HG03135 (cell line): ENCODE measurements at regions not wholly inside any gene's neighbourhood (a gene's known extent, or its start where the extent isn't known, plus 50 kb on each side); places are given as distances from the start of the nearest gene placed in this dataset.

Source experiments
- ATAC-seq: cut with Tn5 transposase; IDR thresholded peaks from one replicate; pipeline ENCODE4 v1.9.1; 2021; ENCODE audit warnings: mild to moderate bottlenecking, moderate library complexity; ENCODE audit not compliant: unreplicated experiment

DNA sequence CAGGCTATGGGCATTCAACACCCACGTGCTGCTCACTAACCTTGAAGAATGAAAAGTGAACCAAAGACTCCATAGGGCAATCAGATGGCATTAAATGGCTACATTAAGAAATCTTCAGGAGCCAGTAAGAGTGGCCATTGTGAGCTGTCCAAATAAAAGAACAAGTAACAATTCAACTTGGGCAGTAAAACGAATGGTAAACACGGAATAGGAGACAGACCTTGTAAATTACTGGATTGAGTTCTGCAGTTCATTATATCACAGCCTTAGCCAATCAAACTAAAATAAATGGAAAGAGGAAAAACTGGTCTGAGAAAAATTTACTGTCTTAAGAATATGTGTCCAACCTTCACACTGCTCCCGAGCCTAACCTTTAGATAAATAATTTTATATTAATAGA is 306.5 kb upstream of the ZNF521 start:
- no peak for ATAC-seq

DNA sequence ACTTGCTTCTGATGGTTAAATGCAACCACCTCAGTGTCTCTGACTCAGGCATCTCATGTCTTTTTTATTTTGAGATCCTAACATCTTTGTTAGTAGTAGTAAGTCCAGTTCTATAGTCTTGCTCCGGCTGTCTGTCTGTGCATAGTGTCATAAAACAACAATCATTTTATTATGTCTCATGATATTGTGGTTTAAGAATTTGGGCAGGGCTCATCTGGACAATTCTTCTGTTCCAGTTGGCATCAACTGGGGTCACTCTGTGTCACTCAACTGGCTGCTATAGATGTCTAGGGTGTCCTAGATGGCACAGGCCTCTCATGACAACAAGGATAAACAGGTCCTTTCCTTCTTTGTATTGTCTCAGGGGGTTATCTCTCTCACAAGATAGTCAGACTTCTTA is 299.6 kb upstream of the ZNF521 start:
- ATAC-seq = no peak

DNA sequence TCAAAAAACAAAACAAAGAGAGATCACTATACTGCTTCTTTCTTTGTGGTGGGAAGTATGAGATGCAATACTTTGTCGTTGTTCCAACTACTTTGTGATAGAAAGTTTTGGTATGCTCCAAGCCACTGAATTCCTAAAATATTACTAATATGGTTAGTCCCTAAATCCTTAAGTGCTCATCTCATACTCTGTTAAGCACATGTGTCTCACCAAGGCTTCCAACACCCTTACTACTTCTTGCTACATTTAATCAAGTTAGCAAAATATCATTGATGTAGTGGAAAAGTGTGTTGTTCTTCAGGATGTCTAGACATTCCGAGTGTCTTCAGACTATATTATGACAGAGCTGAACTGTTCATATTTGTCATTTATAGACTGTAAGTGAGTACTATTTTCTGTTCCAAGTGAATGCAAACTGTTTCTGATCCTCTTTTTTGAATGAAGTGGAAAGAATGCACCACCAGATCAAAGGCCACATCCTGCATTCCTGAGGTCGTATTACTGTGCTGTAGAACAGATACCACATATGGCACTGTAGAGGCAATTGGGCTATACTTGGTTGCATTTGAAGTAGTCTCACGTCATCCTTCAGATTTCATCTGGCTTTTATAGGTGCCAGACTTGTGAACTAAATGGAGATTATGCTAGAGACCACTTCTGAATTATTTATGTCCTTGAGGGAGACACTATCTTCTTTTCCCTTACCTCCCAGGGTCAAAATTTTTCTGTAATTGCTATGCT is 298.4 kb upstream of the ZNF521 start:
- no peak for ATAC-seq

DNA sequence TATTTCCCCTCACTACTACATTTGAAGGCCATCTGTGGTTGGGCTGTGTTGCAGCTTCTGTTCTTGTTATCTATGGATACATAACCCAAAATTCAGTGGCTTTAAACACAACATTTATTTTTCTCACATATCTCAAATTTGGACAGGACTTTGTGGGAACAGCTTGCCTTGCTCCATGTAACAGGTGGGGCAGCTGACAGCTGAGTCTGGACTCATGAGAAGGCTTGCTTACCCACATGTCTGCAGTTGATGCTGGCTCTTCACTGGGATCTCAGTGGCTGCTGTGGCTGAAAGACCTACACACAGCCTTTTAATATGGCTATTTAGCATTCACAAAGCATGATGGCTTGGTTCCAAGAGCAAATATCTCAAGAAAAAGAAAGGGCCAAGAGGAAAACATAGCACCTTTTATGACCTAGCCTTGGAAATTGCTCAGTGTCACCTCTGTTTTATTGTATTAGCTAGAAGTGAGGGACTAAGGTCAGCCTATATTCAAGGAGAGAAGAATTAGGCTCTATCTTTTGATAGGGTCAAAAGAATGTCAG is 296.8 kb upstream of the ZNF521 start:
- ATAC-seq = no peak

DNA sequence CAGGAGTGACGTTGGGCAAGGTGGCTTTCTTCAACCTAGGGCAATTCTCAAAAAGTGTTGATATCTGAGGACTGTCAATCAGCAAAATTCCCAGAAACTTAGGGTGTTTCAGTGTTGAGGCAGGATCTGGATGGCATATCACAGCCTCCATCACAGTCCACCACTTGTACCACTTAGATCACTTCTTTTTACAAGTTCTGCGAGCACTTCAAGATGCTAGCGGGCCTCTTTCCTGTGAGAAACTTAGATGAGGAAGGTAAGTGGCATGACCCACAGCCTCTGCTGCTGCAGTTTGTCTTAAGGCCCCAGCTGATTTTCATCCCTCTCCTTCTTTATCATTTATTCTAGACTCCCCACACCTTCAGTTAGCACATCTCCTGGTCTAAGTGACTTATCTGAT is 295.4 kb upstream of the ZNF521 start:
- ATAC-seq = no peak

DNA sequence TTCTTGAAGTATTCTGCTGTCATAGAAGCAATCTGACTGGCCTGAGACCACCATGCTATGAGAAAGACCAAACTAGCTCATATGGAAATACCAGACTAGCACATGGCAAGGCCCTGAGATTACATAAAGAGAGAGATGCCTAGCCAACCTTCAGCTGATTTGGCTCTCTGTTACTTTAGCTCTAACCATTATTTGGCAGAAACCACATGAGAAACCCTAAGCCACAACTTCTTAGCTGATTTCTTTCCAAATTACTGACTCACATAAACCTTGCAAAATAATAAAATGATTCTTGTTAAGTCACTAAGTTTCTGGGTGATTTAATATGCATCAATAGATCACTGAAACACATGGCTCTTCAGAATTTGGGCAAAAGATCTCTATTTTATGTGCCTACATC is 295.0 kb upstream of the ZNF521 start:
- no peak for ATAC-seq

DNA sequence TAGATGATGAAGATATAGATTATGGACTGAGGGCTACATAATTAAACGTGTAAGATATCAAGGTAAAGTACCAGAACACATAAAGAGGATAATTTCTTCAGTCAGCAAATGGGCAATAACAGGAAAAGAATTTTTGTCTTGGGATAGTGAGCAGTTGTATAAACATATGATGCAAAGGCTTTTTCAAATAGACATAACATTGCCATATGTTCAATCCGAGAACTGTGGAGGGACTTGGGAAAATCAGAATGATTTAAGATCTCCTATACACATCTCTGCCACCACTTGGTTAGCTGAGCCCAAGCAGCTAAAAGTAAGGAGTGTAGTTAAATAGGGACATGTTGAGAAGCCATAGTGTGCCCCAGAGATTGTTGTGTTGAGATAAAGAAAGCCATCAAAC is 287.6 kb upstream of the ZNF521 start:
- ATAC-seq = no peak

DNA sequence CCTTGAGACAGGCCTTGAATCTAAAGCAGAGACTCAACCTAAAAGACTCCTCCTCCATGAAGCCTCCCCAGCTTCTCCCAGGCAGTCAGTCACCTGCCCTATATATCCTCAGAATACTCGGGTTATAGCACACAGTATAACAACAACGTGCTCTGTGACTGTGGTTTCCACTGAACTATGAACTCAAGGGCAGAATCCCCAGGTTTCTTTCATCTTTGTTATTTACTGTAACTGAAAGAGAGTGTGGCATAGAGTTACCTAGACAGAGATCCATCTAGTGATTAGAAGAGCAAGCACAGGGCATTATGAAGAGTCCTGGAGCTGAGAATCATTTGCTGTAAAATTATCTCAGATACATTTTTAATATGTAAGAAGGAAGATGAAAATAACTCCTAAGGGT is 281.6 kb upstream of the ZNF521 start:
- ATAC-seq = no peak

DNA sequence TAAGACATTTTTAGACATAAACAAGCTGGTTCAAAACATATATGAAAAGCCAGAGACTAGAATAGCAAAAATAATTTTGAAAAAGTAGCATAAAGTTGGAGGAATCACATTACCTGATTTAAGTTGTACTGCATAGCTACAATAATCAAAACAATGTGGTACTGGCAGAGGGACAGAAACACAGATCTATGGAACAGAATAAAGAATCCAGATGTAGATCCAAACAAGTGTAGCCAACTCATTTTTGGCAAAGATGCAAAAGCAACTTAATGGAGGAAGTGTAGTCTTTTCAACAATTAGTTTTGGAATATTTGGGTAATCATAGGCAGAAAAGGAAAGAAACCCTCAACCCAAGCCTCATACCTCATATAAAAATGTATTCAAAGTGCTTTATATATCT is 278.7 kb upstream of the ZNF521 start:
- no peak for ATAC-seq

DNA sequence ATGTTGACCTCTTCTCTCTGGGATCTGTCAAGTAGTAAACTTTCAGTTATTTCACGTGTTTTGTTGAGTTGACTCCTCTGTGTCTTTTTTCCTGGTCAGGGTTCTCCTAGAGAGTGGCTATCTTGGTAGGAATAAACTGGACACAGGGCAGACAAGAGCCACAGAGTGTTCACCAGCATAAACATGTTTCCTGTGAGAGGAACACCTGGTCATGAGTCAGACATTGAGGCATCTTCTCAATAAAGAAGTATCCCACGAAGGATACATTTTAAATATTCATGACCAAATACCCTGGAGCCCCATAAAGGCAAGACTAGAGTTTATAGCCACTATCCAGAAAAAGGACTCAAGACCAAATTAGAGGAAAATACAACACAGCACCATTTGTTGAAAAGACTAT is 269.7 kb upstream of the ZNF521 start:
- no peak for ATAC-seq

DNA sequence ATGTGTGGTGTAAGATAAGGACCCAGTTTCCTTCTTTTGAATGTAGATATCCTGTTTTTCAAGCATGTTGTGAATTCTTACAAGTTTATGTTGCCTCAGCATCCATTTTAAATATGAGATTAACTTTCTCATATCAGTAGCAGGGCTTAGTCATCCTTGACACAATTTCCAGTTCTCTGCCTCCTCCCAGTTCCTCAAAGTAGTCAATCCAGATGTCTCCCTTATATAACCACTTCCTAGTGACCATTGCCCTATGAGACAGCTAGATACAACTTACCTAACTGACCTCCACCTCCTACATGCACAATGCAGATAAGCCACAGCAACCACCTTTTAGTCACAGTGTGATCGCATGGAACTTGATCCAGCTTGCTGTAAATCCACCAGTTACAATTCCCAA is 269.2 kb upstream of the ZNF521 start:
- ATAC-seq = no peak

DNA sequence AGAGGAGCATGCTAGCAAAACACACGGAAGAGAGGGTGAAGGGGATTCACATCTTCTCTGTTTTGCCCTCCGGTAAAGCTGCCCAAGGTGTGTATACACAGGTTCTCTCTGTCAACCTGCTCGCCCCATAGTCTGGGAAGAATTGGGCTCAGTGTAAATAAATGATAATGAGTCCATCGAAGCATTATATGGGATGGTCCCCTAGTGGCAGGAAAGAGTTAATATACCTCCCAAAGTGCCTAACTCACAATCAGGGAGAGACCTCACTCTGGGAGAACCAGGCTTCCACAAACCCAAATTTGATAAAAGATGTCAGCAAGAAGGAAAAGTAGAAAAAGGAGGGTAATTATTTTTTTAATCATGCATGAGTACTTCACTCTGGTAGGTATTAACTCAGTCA is 262.2 kb upstream of the ZNF521 start:
- ATAC-seq = no peak

DNA sequence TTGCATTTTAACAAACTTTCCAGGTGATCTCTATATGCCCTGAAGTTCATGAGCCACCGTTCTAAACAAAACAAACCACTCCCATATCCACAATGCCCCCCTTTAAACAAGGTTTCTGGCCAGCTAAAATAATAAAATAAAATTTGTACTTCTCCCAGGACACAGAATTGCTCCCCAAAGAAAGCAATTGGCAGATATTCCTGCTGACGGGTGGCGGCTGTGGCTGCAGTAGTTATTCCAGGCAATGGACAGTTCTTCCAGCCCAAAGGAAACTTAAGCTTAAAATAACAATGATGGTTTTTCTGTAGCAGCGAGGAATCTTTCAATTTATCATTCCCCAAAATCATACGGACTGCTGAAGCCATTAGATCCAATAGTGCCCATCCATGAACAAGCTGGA is 260.5 kb upstream of the ZNF521 start:
- ATAC-seq = no peak

DNA sequence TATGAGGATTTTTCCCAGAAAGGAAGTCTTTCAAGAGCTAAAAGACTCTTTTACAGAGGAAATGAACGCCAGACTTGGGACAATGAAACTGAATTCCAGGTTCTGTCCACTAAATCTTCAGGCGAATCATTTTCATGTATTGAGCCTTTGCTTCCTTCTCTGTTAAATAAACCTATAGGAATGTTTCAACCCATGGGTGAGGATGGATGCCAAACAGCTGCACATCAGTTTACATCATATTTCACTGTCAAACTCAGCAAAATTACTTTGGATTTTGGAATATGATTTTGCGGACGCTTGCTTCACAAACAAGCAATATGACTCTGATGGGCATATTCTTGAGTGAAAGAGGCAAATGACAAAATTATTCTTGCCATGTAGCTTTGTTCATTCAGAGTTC is 256.1 kb upstream of the ZNF521 start:
- ATAC-seq = no peak

DNA sequence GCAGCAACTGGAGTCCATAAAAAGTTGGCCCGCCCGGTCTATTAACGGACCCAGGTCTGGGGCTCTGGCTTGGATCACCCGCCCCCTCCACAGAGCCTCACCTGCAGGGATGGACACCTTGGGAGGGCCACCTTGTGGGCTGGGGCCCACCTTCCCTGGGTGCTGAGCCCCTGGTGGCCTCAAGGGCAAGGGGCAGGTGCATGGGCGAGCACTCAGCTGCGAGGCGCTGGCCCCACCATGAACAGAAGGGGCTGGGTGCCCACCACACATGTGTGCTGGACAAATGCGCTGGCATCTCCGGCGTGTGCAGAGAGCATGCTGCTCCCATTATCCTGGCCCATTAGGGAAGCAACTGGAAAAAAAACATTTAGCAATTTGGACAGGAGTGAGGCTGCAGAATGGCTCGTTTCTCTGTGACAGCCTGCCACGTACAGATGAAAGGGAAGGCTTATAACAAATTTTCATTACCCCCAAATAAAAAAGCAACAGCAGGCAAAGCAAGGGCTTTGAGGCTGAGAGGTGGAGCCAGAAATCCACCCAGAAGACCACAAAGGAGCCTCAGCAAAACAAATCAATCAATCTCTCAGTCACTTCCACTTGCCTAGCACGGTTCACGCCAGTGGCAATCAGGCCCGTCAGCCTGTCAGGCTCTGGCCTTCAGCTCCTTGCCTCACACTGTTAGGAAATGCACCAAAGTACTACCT is 253.1 kb upstream of the ZNF521 start:
- ATAC-seq = no peak

DNA sequence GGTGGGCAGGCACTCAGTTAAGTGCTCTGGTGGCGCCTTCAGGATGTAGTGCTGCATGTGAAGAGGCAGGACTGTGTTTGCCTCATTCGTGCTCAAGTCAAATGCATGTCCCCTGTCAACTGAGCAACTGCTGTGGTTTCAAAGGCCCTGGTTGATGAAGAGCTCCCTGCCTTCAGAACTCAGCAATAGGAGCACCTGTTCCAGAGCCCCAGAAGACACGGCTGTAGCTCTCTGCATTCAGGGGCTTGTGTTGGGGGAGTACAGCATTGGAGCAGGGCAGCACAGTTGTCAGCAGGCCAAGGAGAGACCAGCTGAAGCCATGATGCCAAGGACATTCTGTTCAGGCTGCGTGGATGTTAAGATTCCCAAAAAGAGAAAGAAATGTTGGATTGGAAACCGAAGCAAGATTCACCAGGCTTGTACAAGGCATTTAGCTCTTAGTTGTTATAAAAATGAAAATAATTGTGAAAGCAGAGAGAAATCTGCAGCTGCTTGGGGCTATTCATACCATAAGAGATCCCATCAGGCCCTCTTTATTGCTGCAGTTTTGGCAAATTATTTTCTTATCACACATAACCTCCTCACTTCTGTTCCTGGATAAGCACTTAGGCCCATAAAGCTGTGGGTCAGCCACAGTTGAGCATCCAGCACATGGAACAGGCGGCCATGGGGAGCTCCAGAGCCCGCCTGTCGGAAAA is 252.4 kb upstream of the ZNF521 start:
- ATAC-seq = no peak

DNA sequence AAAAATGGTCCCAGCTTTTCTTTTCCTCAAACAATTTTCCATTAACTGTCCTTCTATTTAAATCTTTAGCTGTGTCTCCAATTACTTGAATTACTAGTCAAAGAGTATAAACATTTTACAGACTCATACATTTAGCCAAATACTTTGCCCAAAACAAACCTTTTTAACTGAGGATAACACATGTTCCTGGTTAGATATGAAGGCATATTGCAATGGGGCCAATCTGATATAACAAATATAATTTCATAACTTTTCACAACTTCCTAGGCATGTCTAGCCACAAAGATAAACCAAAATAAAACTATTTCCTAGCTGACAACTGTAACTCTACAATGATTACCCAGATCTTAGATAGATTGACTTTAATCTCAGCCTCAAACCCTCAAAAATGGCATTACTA is 247.5 kb upstream of the ZNF521 start:
- ATAC-seq = no peak

DNA sequence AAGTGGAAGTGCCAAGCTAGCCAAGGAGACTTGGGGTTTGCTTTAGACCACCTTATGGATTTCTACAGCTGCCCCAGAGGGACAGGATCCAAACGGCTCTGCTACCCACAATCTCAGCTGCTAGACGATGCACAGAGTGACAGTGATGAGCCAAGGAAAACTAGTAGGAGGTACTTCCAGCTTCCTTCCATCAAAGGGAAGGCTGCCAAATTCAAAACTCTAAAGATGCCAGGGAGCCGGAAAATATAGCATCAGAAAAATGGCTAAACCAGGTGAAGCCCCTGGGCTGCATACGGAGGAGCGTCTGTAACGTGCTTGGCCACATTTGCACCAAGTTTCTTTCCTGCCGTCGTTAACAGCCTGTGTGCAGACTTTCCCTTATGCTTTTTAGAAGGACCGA is 245.5 kb upstream of the ZNF521 start:
- no peak for ATAC-seq

DNA sequence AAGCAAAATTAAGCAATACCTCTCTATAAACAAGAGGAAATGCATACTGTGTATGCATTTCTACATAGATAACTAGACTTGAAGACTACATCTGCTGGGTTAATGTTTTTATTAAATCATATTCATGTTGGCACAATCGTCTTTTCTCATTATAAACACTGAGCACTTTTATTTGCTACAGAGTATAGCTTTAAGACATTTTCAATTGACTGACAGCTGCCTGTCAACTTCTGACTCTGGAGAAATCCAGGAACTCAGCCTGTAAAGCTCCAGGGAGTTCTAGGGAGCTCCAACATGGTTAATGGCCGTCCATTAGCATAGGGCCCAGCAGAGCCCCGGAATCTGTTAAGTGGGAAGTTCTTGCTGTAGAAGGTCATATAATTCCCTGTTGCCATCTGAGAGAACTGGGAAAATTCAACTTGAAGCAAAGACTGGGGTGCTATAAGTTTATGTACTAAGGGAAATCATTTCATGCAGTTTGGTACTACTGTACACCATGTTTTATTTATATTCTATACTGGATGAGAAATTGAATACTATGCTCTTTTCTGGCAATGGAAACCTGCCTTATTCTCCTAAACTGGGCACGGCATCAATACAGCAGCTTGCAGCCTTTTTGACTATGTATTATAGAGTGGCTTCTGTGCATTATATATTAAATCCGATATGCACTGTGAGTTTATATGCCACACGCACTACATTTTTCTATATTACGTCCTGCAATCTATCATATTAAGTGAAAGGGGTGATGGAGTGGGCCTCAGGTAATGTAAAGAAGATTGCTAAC is 243.5 kb upstream of the ZNF521 start:
- no peak for ATAC-seq

DNA sequence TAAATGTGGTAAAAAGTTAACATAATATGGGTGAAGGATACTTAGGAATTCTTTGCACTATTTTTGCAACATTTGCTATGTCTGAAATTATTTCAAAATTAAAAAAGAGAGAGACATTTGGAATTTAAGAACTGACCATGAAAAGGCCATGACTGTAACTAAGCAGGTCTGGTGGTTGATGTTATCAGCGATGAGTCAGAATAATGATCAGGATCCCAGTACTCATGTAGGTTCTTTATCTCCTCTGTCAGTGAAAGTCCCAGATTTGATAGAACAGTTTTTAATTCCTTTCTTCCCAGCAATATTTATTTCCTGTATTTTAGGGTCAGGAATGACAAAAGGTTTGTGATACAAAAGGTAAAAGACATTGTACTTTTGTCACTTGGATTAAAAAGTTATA is 242.4 kb upstream of the ZNF521 start:
- ATAC-seq = no peak

DNA sequence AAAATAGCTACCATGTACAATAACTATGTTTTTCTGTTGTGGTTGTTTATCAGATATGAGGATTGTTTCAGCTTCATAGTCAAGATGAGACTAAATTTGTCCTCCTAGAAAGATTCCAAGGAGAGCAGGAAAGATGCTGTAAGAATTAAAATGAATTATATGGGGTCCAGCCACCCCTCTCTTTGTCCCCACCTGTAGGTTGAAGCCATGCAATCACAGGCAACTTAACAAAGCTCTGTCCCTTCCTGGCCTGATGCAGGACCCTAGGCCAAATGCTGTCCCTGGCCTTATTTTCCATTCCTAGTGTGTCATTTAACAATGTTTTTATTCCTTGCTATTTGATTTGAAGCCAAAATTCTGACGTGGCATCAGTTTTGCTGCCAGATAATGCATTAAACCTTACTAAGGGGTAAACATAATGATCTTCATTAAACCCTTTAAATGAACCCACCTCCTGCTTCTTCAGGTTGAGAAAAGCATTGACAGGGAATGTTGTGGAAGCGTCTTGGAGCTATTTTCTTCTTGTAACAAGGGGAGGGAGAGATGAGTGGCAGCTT is 240.9 kb upstream of the ZNF521 start:
- ATAC-seq = no peak
